ENCODE measurements at regions not wholly inside any gene's neighbourhood (a gene's known extent, or its start where the extent isn't known, plus 50 kb on each side); places are given as distances from the start of the nearest gene placed in this dataset.

DNA sequence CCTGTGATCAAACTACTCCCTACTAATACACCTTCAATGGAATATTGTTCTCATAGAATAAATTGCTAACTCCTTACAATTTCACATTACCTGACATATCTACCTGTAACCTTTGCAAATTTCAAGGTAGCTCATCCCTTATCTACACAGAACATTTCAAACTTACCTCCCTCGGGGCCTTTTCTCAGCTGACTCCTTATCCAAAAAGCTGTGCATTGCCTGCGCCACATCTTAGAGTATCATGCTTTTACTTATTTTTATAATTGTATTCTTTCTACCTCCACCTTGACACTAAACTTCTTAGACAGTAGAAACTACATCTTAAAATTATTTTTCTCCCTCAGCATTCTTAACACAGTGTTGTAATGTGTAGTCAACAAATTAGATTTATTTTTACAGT is 198.5 kb downstream of the FBXO8 start:
- no peaks in the 10 kb centered on the region for H3K4me1 ChIP-seq (ENCODE audit: insufficient read depth, low read length)
- ChIA-PET POLR2A (no interaction called here), CTCF (no interaction called here)
- no peak overlapping the region for H3K4me3 ChIP-seq (ENCODE audit: low read length)
- H3K4me1 Mint-ChIP-seq, result no peaks in the 10 kb centered on the region
- no peak overlapping the region for H3K27ac ChIP-seq (ENCODE audit: low read depth, low read length)
- no peak overlapping the region for H3K27ac Mint-ChIP-seq
- H3K9me3 Mint-ChIP-seq, result peaks cover 0 to 4% (median 0%) of the 10 kb centered on the region in 5 donors
- no peaks in the 10 kb centered on the region for H3K9me3 ChIP-seq (ENCODE audit: low read length)
- peaks cover 0 to 10% of the 10 kb centered on the region in 2 donors for H3K27me3 Mint-ChIP-seq
- no peak overlapping the region for H3K4me3 Mint-ChIP-seq
- no peak for DNase-seq
- H3K36me3 ChIP-seq (ENCODE audit: insufficient read depth, low read length), result no peaks in the 10 kb centered on the region
- no peaks in the 10 kb centered on the region for H3K27me3 ChIP-seq (ENCODE audit: insufficient read depth, low read length, poor library complexity, severe bottlenecking)
- H3K36me3 Mint-ChIP-seq, result no peaks in the 10 kb centered on the region

DNA sequence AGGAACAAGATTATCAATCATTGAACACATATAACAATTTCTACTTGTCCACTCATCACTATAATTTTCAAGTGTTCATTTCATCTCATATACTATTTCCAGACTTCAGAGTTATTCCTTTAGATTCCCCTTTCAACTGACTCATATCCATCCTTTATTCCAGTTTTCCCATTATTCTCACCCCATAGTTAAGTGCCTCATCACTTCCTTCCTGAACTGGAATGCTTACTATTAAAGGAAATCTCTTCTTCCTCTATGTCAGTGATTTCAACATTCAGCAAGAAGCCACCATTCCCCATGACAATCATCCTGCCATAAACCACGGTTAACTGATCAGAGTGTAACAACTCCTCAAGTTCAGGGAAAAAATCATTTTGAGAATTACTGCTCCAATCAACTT is 198.9 kb downstream of the FBXO8 start:
- no peaks in the 10 kb centered on the region for H3K36me3 ChIP-seq (ENCODE audit: insufficient read depth, low read length)
- no peak for DNase-seq
- ChIA-PET CTCF (no interaction called here), POLR2A (no interaction called here)
- H3K4me3 Mint-ChIP-seq, result no peak overlapping the region
- H3K4me1 Mint-ChIP-seq, result no peaks in the 10 kb centered on the region
- no peaks in the 10 kb centered on the region for H3K27me3 ChIP-seq (ENCODE audit: insufficient read depth, low read length, poor library complexity, severe bottlenecking)
- peaks cover 0 to 8% of the 10 kb centered on the region in 2 donors for H3K27me3 Mint-ChIP-seq
- H3K4me1 ChIP-seq (ENCODE audit: insufficient read depth, low read length), result no peaks in the 10 kb centered on the region
- H3K4me3 ChIP-seq (ENCODE audit: low read length), result no peak overlapping the region
- H3K36me3 Mint-ChIP-seq, result no peaks in the 10 kb centered on the region
- H3K9me3 Mint-ChIP-seq, result peaks cover 0 to under 1% (median 0%) of the 10 kb centered on the region in 5 donors
- H3K27ac ChIP-seq (ENCODE audit: low read depth, low read length), result no peak overlapping the region
- H3K9me3 ChIP-seq (ENCODE audit: low read length), result no peaks in the 10 kb centered on the region
- no peak overlapping the region for H3K27ac Mint-ChIP-seq

DNA sequence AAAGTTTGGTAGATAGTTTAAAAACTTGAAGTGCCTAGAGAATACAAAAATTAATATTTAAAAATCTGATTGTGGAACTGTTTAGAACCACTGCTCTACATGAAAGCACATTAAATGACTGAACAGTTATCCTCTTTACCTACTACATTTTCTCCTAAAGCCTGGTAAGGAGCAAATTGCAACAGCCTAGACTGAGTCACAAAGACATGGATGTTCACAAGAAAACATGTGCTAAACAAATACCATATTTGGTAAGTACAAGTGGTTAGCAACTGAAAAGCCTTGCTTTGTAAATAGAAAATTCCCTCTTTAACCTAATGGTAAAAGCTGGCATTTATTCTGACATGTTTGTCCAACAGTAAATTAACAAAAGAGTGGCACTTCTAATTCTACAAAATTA is 203.1 kb downstream of the FBXO8 start:
- POLR2A ChIA-PET, result no interaction called here
- no peak overlapping the region for H3K4me3 ChIP-seq (ENCODE audit: low read length)
- no peaks in the 10 kb centered on the region for H3K9me3 Mint-ChIP-seq
- H3K4me3 Mint-ChIP-seq, result no peak overlapping the region
- H3K27ac Mint-ChIP-seq, result no peak overlapping the region
- DNase-seq, result no peak
- no peak overlapping the region for H3K27ac ChIP-seq (ENCODE audit: low read depth, low read length)
- H3K27me3 ChIP-seq (ENCODE audit: insufficient read depth, low read length, poor library complexity, severe bottlenecking), result no peaks in the 10 kb centered on the region
- no peaks in the 10 kb centered on the region for H3K36me3 ChIP-seq (ENCODE audit: insufficient read depth, low read length)
- no peaks in the 10 kb centered on the region for H3K4me1 ChIP-seq (ENCODE audit: insufficient read depth, low read length)
- no peaks in the 10 kb centered on the region for H3K27me3 Mint-ChIP-seq
- H3K4me1 Mint-ChIP-seq, result no peaks in the 10 kb centered on the region
- no peaks in the 10 kb centered on the region for H3K36me3 Mint-ChIP-seq
- CTCF ChIA-PET, result no interaction called here
- H3K9me3 ChIP-seq (ENCODE audit: low read length), result no peaks in the 10 kb centered on the region

DNA sequence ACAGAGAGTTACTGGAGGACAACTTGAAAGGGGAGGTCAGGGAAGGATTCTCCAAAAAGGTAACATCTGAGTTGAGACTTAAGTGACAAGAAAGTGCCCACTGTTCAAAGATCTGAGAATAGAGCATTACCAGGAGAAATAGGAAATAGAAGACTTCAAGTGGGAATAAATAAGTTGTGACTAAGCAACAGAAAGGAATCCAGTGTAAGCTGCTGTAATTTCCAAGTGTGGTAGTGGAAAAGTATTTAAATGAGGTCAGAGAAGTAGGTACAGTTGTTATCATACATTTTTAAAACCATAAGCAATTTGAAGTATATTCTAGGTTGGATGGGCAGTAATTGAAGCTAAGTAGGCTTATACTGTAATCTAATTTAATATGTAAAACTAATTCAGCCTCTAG is 211.9 kb downstream of the FBXO8 start:
- Mint-ChIP-seq H3K4me1 (no peaks in the 10 kb centered on the region), H3K36me3 (no peaks in the 10 kb centered on the region), H3K9me3 (peaks cover 0 to 3% (median 0%) of the 10 kb centered on the region in 5 donors), H3K27me3 (peaks cover 0 to 4% of the 10 kb centered on the region in 2 donors), H3K4me3 (no peak overlapping the region), H3K27ac (no peak overlapping the region)
- no peak overlapping the region for H3K4me3 ChIP-seq (ENCODE audit: low read length)
- no peaks in the 10 kb centered on the region for H3K4me1 ChIP-seq (ENCODE audit: insufficient read depth, low read length)
- H3K27me3 ChIP-seq (ENCODE audit: insufficient read depth, low read length, poor library complexity, severe bottlenecking), result no peaks in the 10 kb centered on the region
- CTCF ChIA-PET, result no interaction called here
- no peak overlapping the region for H3K27ac ChIP-seq (ENCODE audit: low read depth, low read length)
- POLR2A ChIA-PET, result no interaction called here
- no peak for DNase-seq
- H3K9me3 ChIP-seq (ENCODE audit: low read length), result no peaks in the 10 kb centered on the region
- no peaks in the 10 kb centered on the region for H3K36me3 ChIP-seq (ENCODE audit: insufficient read depth, low read length)

DNA sequence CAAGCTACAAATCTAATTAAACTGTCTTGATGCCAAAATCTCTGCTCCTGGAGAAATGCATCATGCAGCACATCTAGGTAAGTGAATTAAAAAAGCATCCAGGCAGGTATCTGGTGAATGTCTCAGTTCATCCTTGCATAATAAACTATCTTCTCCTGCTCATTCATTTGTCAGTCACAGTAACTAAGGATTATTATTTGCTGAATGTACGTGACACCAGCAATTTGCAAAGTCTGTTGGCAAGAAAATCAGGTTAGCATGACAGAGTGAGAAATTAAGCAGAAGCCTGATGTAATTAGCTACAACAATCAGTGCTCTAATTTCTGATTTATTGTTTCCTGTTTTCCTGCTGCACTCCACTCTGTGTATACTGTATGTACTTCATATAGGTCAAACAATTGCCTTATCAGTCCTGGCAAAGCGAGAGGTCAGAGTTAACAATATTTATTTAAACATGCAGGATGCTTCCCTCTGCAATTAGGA is 213.6 kb downstream of the FBXO8 start:
- no peak overlapping the region for H3K27ac ChIP-seq (ENCODE audit: low read depth, low read length)
- no peak overlapping the region for H3K27ac Mint-ChIP-seq
- POLR2A ChIA-PET, result no interaction called here
- H3K4me3 Mint-ChIP-seq, result no peak overlapping the region
- peaks cover 0 to 7% (median 0%) of the 10 kb centered on the region in 5 donors for H3K9me3 Mint-ChIP-seq
- H3K36me3 ChIP-seq (ENCODE audit: insufficient read depth, low read length), result no peaks in the 10 kb centered on the region
- no peaks in the 10 kb centered on the region for H3K4me1 Mint-ChIP-seq
- H3K27me3 Mint-ChIP-seq, result peaks cover 4 to 5% of the 10 kb centered on the region in 2 donors
- CTCF ChIA-PET, result no interaction called here
- peaks cover 0 to 2% (median 0%) of the 10 kb centered on the region in 3 donors for H3K36me3 Mint-ChIP-seq
- H3K4me1 ChIP-seq (ENCODE audit: insufficient read depth, low read length), result no peaks in the 10 kb centered on the region
- no peaks in the 10 kb centered on the region for H3K9me3 ChIP-seq (ENCODE audit: low read length)
- H3K27me3 ChIP-seq (ENCODE audit: insufficient read depth, low read length, poor library complexity, severe bottlenecking), result no peaks in the 10 kb centered on the region
- DNase-seq, result no peak
- H3K4me3 ChIP-seq (ENCODE audit: low read length), result no peak overlapping the region

DNA sequence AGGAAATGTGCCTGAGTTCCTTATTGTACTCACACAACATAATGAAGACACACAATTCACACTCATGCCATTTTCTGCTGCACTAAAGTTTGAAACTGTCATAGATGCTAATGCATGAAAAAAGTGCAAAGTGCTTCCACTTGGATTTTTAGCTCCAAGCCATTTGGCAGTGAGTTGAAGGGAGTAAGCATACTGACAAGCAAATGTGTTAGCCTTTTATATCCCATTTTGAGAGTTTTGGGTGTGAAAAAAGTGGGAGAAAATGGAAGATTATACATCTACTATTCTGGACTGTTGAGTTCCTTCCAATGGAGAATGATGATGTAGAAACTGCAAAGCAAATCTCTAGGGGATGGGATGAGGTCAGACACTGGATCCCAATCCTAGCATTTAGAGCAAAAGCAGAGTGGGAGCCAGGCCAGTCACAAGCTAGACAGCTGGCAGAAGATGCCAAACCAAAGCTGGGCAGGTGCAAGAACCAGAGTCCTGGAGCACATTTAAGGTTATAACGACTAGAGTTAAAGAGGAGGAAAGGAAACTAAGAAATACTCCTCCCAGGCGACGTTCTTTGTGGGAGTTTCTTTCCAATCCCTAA is 216.8 kb downstream of the FBXO8 start:
- no peaks in the 10 kb centered on the region for H3K4me1 Mint-ChIP-seq
- H3K9me3 ChIP-seq (ENCODE audit: low read length), result no peaks in the 10 kb centered on the region
- no peaks in the 10 kb centered on the region for H3K4me1 ChIP-seq (ENCODE audit: insufficient read depth, low read length)
- H3K36me3 ChIP-seq (ENCODE audit: insufficient read depth, low read length), result no peaks in the 10 kb centered on the region
- peaks cover 0 to 7% (median 0%) of the 10 kb centered on the region in 5 donors for H3K9me3 Mint-ChIP-seq
- no peak overlapping the region for H3K27ac ChIP-seq (ENCODE audit: low read depth, low read length)
- POLR2A ChIA-PET, result no interaction called here
- peaks cover 0 to 2% (median 0%) of the 10 kb centered on the region in 3 donors for H3K36me3 Mint-ChIP-seq
- CTCF ChIA-PET, result no interaction called here
- no peak overlapping the region for H3K4me3 Mint-ChIP-seq
- no peak overlapping the region for H3K27ac Mint-ChIP-seq
- H3K4me3 ChIP-seq (ENCODE audit: low read length), result no peak overlapping the region
- peaks cover 0 to 5% of the 10 kb centered on the region in 2 donors for H3K27me3 Mint-ChIP-seq
- no peak for DNase-seq
- no peaks in the 10 kb centered on the region for H3K27me3 ChIP-seq (ENCODE audit: insufficient read depth, low read length, poor library complexity, severe bottlenecking)

DNA sequence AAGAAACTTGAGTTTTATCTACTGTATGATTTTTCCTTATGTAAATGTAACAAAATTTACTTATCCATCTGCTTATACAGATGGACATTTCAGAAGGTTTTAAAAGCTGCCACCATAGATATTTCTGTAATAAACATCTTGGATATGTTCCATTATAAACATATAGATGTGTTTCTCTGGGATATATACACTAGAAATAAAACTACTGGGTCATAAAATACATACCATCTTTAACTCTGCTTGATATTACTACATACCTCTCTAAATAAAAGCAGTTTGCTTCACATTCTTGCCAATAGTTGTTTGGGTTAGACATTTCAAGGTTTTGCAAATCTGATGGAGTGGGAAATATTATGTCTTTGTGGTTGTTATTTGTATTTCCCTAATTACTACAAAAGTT is 220.6 kb downstream of the FBXO8 start:
- CTCF ChIA-PET, result no interaction called here
- H3K4me1 Mint-ChIP-seq, result no peaks in the 10 kb centered on the region

DNA sequence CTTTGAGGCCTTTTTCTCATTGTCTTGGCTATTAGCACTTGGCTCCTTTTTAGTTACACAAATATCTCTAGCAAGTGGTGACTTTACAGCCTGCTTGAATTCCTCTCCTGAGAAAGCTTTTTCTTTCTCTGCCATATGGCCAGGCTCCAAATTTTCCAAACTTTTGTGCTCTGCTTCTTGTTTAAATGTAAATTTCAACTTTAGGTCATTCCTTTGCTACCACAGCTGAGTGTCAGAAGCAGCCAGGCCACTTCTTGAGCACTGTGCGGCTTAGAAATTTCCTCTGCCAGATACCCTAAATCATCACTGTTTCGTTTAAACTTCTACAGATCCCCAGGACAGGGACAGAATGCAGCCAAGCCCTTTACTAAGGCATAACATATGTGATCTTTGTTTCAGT is 222.4 kb downstream of the FBXO8 start:
- Histone ChIP-seq H3K4me3 (ENCODE audit: low read length) (no peak overlapping the region), H3K27ac (ENCODE audit: low read depth, low read length) (no peak overlapping the region), H3K4me1 (ENCODE audit: insufficient read depth, low read length) (no peaks in the 10 kb centered on the region), H3K9me3 (ENCODE audit: low read length) (no peaks in the 10 kb centered on the region), H3K27me3 (ENCODE audit: insufficient read depth, low read length, poor library complexity, severe bottlenecking) (no peaks in the 10 kb centered on the region), H3K36me3 (ENCODE audit: insufficient read depth, low read length) (no peaks in the 10 kb centered on the region)
- no peak overlapping the region for H3K27ac Mint-ChIP-seq
- H3K27me3 Mint-ChIP-seq, result peaks cover 0 to 5% of the 10 kb centered on the region in 2 donors
- H3K4me3 Mint-ChIP-seq, result no peak overlapping the region
- H3K4me1 Mint-ChIP-seq, result no peaks in the 10 kb centered on the region
- H3K36me3 Mint-ChIP-seq, result peaks cover 0 to 2% (median 0%) of the 10 kb centered on the region in 3 donors
- POLR2A ChIA-PET, result no interaction called here
- DNase-seq, result no peak
- H3K9me3 Mint-ChIP-seq, result peaks cover 0 to 10% (median 0%) of the 10 kb centered on the region in 5 donors
- CTCF ChIA-PET, result no interaction called here

More for the DNA sequence above, 220.6 kb downstream of the FBXO8 start:
- Histone ChIP-seq H3K4me1 (ENCODE audit: insufficient read depth, low read length) (no peaks in the 10 kb centered on the region), H3K36me3 (ENCODE audit: insufficient read depth, low read length) (no peaks in the 10 kb centered on the region), H3K4me3 (ENCODE audit: low read length) (no peak overlapping the region), H3K27ac (ENCODE audit: low read depth, low read length) (no peak overlapping the region), H3K9me3 (ENCODE audit: low read length) (no peaks in the 10 kb centered on the region), H3K27me3 (ENCODE audit: insufficient read depth, low read length, poor library complexity, severe bottlenecking) (no peaks in the 10 kb centered on the region)
- no peak for DNase-seq
- H3K27me3 Mint-ChIP-seq, result peaks cover 0 to 5% of the 10 kb centered on the region in 2 donors
- H3K9me3 Mint-ChIP-seq, result peaks cover 0 to 13% (median 0%) of the 10 kb centered on the region in 5 donors
- POLR2A ChIA-PET, result no interaction called here
- H3K4me3 Mint-ChIP-seq, result no peak overlapping the region
- H3K36me3 Mint-ChIP-seq, result peaks cover 0 to 2% (median 0%) of the 10 kb centered on the region in 3 donors
- H3K27ac Mint-ChIP-seq, result no peak overlapping the region
